ENCODE measurements at regions not wholly inside any gene's neighbourhood (a gene's known extent, or its start where the extent isn't known, plus 50 kb on each side); places are given as distances from the start of the nearest gene placed in this dataset.

DNA sequence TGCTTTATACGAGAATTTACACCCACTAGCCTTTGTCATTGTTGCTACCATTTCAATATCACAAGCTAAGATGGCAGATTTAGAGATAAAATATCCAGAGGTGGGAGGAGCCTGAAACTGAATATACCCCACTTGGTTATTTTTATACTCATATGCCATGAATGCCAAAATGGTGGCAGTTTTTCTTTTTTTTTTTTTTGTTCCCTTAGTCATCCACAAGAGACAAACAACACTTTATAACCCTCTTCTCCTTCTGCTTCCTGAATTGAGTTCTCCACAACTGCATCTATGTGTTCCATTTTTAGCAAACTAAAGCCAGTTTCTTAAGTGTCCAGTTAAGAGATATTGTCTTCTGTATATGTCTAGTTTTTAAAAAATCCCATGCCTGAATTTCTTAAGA is 558.4 kb downstream of the LMO4 start:
- TF ChIP-seq, protein P1, sequence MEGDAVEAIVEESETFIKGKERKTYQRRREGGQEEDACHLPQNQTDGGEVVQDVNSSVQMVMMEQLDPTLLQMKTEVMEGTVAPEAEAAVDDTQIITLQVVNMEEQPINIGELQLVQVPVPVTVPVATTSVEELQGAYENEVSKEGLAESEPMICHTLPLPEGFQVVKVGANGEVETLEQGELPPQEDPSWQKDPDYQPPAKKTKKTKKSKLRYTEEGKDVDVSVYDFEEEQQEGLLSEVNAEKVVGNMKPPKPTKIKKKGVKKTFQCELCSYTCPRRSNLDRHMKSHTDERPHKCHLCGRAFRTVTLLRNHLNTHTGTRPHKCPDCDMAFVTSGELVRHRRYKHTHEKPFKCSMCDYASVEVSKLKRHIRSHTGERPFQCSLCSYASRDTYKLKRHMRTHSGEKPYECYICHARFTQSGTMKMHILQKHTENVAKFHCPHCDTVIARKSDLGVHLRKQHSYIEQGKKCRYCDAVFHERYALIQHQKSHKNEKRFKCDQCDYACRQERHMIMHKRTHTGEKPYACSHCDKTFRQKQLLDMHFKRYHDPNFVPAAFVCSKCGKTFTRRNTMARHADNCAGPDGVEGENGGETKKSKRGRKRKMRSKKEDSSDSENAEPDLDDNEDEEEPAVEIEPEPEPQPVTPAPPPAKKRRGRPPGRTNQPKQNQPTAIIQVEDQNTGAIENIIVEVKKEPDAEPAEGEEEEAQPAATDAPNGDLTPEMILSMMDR (IDR thresholded peaks at IDR 0.05 in 8 of 11, conservative IDR thresholded peaks at IDR 0.05 in 3 of 11), result no peak
- TF ChIP-seq POLR2A (IDR thresholded peaks at IDR 0.05), result no peak
